ENCODE measurements at regions not wholly inside any gene's neighbourhood (a gene's known extent, or its start where the extent isn't known, plus 50 kb on each side); places are given as distances from the start of the nearest gene placed in this dataset.
"Not testable (repeated sequence)": the region's sequence is repeated elsewhere in the genome, so short reads cannot be mapped to it uniquely, and the experiment has no call there.

- ChIA-PET CTCF (interaction anchor here (0.8 to 1.6 kb wide), 4 partner anchors 11 to 95 kb away, joined by 3 to 4 read pairs (median 4); no protein-coding TSS in a partner anchor), POLR2A (no interaction called here)
- no peak for DNase-seq (ENCODE audit: low read depth)
- no peak for TF ChIP-seq CTCF (IDR thresholded peaks at IDR 0.05; ENCODE audit: insufficient read depth, low read depth, low read length)
- H3K27me3 ChIP-seq (ENCODE audit: control insufficient read depth, insufficient read depth, low read length): no peaks in the 10 kb centered on the region
- no peaks in the 10 kb centered on the region for H3K36me3 ChIP-seq (ENCODE audit: control insufficient read depth, insufficient read depth, low read length)
- no peak overlapping the region for H3K4me3 ChIP-seq (ENCODE audit: low read depth, low read length)
These were observed 1813.6 kb upstream of the DEFB115 start for GRCh38 chr20:29443819-29444218.

- H3K36me3 ChIP-seq (ENCODE audit: control insufficient read depth, insufficient read depth, low read length); H3K27me3 ChIP-seq (ENCODE audit: control insufficient read depth, insufficient read depth, low read length); POLR2A ChIA-PET; CTCF ChIA-PET: not testable (repeated sequence)
- peak overlapping the region; percentile 24 for H3K4me3 ChIP-seq (ENCODE audit: low read depth, low read length)
- peak; percentile 38 for DNase-seq (ENCODE audit: low read depth)
These were observed 1812.2 kb upstream of the DEFB115 start for GRCh38 chr20:29445050-29445907.

- CTCF ChIA-PET; H3K36me3 ChIP-seq (ENCODE audit: control insufficient read depth, insufficient read depth, low read length); H3K4me3 ChIP-seq (ENCODE audit: low read depth, low read length); POLR2A ChIA-PET; DNase-seq (ENCODE audit: low read depth); H3K27me3 ChIP-seq (ENCODE audit: control insufficient read depth, insufficient read depth, low read length): not testable (repeated sequence)
These were observed 1809.7 kb upstream of the DEFB115 start for GRCh38 chr20:29447517-29448484.

GRCh38 chr20:29448806-29449470, 1808.5 kb upstream of the DEFB115 start:
- TF ChIP-seq CTCF (IDR thresholded peaks at IDR 0.05; ENCODE audit: insufficient read depth, low read depth, low read length): no peak
- ChIA-PET POLR2A (no interaction called here), CTCF (no interaction called here)
- no peaks in the 10 kb centered on the region for H3K27me3 ChIP-seq (ENCODE audit: control insufficient read depth, insufficient read depth, low read length)
- H3K4me3 ChIP-seq (ENCODE audit: low read depth, low read length): no peak overlapping the region
- no peak for DNase-seq (ENCODE audit: low read depth)
- no peaks in the 10 kb centered on the region for H3K36me3 ChIP-seq (ENCODE audit: control insufficient read depth, insufficient read depth, low read length)

GRCh38 chr20:29452186-29452585, 1805.3 kb upstream of the DEFB115 start:
- POLR2A ChIA-PET: no interaction called here
- TF ChIP-seq CTCF (IDR thresholded peaks at IDR 0.05; ENCODE audit: insufficient read depth, low read depth, low read length): no peak
- no peaks in the 10 kb centered on the region for H3K36me3 ChIP-seq (ENCODE audit: control insufficient read depth, insufficient read depth, low read length)
- no peaks in the 10 kb centered on the region for H3K27me3 ChIP-seq (ENCODE audit: control insufficient read depth, insufficient read depth, low read length)
- CTCF ChIA-PET: no interaction called here
- no peak overlapping the region for H3K4me3 ChIP-seq (ENCODE audit: low read depth, low read length)
- DNase-seq (ENCODE audit: low read depth): no peak

GRCh38 chr20:29456987-29457693, 1800.3 kb upstream of the DEFB115 start:
- CTCF ChIA-PET; DNase-seq (ENCODE audit: low read depth); H3K4me3 ChIP-seq (ENCODE audit: low read depth, low read length); H3K27me3 ChIP-seq (ENCODE audit: control insufficient read depth, insufficient read depth, low read length); POLR2A ChIA-PET; H3K36me3 ChIP-seq (ENCODE audit: control insufficient read depth, insufficient read depth, low read length): not testable (repeated sequence)
